Thoracic aorta (tissue), 2 donors: ENCODE measurements at regions not wholly inside any gene's neighbourhood (a gene's known extent, or its start where the extent isn't known, plus 50 kb on each side); places are given as distances from the start of the nearest gene placed in this dataset.

Experiments used
- ATAC-seq: fragments of 150-250 bp; one replicate; pipeline ENCODE4 v1.8.0; 2017; ENCODE audit warnings: low read depth; ENCODE audit not compliant: insufficient number of reproducible peaks, low FRiP score
- DNase-seq: peaks from one replicate; pipeline ENCODE4 v3.0.0-alpha.2; 2020; ENCODE audit warnings: low spot score
- H3K27ac ChIP-seq, 2 donors: fragments of 200-600 bp; sonication (generic); 1 replicate in 1 of 2; 2 replicates in 1 of 2; pipeline ENCODE4 v1.5.1; 2016; ENCODE audit warnings: mild to moderate bottlenecking in 2 of 2, moderate library complexity in 2 of 2
- H3K27me3 ChIP-seq: fragments of 200-600 bp; sonication (generic); replicated peaks from 2 replicates; pipeline ENCODE4 v1.6.0; 2016; ENCODE audit warnings: mild to moderate bottlenecking; ENCODE audit not compliant: insufficient read depth
- H3K36me3 ChIP-seq: fragments of 200-600 bp; sonication (generic); one replicate; pipeline ENCODE4 v1.5.1; 2016
- H3K4me1 ChIP-seq, 2 donors: fragments of 200-600 bp; sonication (generic); 1 replicate in 1 of 2; 2 replicates in 1 of 2; pipeline versions ENCODE4 v1.5.1 to v1.6.0; 2016; ENCODE audit warnings: low read depth in 2 of 2, mild to moderate bottlenecking in 1 of 2; ENCODE audit not compliant: control insufficient read depth in 1 of 2
- H3K4me3 ChIP-seq: fragments of 200-600 bp; sonication (generic); 2 replicates; pipeline ENCODE4 v1.5.1; 2016; ENCODE audit warnings: mild to moderate bottlenecking
- H3K9me3 ChIP-seq: fragments of 200-600 bp; sonication (generic); 2 replicates; pipeline ENCODE4 v1.5.1; 2016
- CTCF ChIP-seq: fragments of 200-600 bp; sonication (generic); IDR thresholded peaks from one replicate; pipeline ENCODE4 v1.5.1; 2019; ENCODE audit warnings: antibody characterized with exemption

GRCh38 chr2:126219081-126219480, 436.9 kb upstream of the GYPC start:
- Histone ChIP-seq H3K9me3 (no peaks in the 10 kb centered on the region), H3K4me3 (no peak overlapping the region)

GRCh38 chr2:126220331-126220730, 435.6 kb upstream of the GYPC start:
- H3K4me3 ChIP-seq, result no peak overlapping the region
- no peak overlapping the region for H3K27ac ChIP-seq
- ATAC-seq (no peak), DNase-seq (no peak)
- H3K27me3 ChIP-seq, result no peaks in the 10 kb centered on the region
- no peak for TF ChIP-seq CTCF
- H3K4me1 ChIP-seq, result no peaks in the 10 kb centered on the region
- no peaks in the 10 kb centered on the region for H3K9me3 ChIP-seq
- H3K36me3 ChIP-seq, result no peaks in the 10 kb centered on the region

More at GRCh38 chr2:126219081-126219480, 436.9 kb upstream of the GYPC start:
- no peak overlapping the region for H3K27ac ChIP-seq
- H3K27me3 ChIP-seq, result no peaks in the 10 kb centered on the region
- ATAC-seq (no peak), DNase-seq (no peak)
- no peak for TF ChIP-seq CTCF
- no peaks in the 10 kb centered on the region for H3K4me1 ChIP-seq
- H3K36me3 ChIP-seq, result no peaks in the 10 kb centered on the region

GRCh38 chr2:126221506-126221905, 434.5 kb upstream of the GYPC start:
- no peak for ATAC-seq
- TF ChIP-seq CTCF, result no peak
- H3K27ac ChIP-seq, result no peak overlapping the region
- DNase-seq, result no peak
- no peak overlapping the region for H3K4me3 ChIP-seq
- no peaks in the 10 kb centered on the region for H3K27me3 ChIP-seq
- H3K4me1 ChIP-seq, result no peaks in the 10 kb centered on the region
- H3K36me3 ChIP-seq, result no peaks in the 10 kb centered on the region
- H3K9me3 ChIP-seq, result no peaks in the 10 kb centered on the region

- H3K4me3 ChIP-seq, result no peak overlapping the region
- no peak for TF ChIP-seq CTCF
- no peaks in the 10 kb centered on the region for H3K36me3 ChIP-seq
- H3K27me3 ChIP-seq, result no peaks in the 10 kb centered on the region
- H3K4me1 ChIP-seq, result no peaks in the 10 kb centered on the region
- DNase-seq (no peak), ATAC-seq (no peak)
- no peaks in the 10 kb centered on the region for H3K9me3 ChIP-seq
- no peak overlapping the region for H3K27ac ChIP-seq
These were observed 433.7 kb upstream of the GYPC start for GRCh38 chr2:126222278-126222677.

GRCh38 chr2:126224776-126225175, 431.2 kb upstream of the GYPC start:
- Histone ChIP-seq H3K27ac (no peak overlapping the region), H3K27me3 (no peaks in the 10 kb centered on the region), H3K4me3 (no peak overlapping the region), H3K36me3 (no peaks in the 10 kb centered on the region), H3K4me1 (no peaks in the 10 kb centered on the region), H3K9me3 (peaks cover 3% of the 10 kb centered on the region)
- no peak for TF ChIP-seq CTCF
- DNase-seq (no peak), ATAC-seq (no peak)
